ENCODE measurements at regions not wholly inside any gene's neighbourhood (a gene's known extent, or its start where the extent isn't known, plus 50 kb on each side); places are given as distances from the start of the nearest gene placed in this dataset.
A peak's percentile ranks its signal among the peaks of the same experiment; 100 is the strongest.

GRCh38 chr16:85365120-85365519, 248.0 kb upstream of the GSE1 start:
- CTCF ChIA-PET = no interaction called here
- H3K9me3 ChIP-seq (ENCODE audit: control insufficient read depth, insufficient read depth, low read depth, low read length) = no peaks in the 10 kb centered on the region
- DNase-seq (ENCODE audit: low read depth, low spot score) (no peak), ATAC-seq (no peak)
- TF ChIP-seq SIN3A (IDR thresholded peaks at IDR 0.05; ENCODE audit: borderline replicate concordance, insufficient read depth, low read depth, low read length) (no peak), POLR2AphosphoS5 (IDR thresholded peaks at IDR 0.05; ENCODE audit: low read depth, low read length) (no peak), REST (IDR thresholded peaks at IDR 0.05; ENCODE audit: insufficient read depth in 1 of 2, low read depth in 2 of 2, low read length in 1 of 2) (no peak), CTCF (IDR thresholded peaks at IDR 0.05) (no peak), TCF7L2 (IDR thresholded peaks at IDR 0.05; ENCODE audit: low read depth, low read length) (no peak)
- peaks cover 9% of the 10 kb centered on the region for H3K4me1 ChIP-seq (ENCODE audit: control insufficient read depth, insufficient read depth, low read length)
- no peaks in the 10 kb centered on the region for H3K36me3 ChIP-seq (ENCODE audit: control insufficient read depth, insufficient read depth, low read length)
- intact Hi-C loops (cut with micrococcal nuclease; ENCODE audit: unreplicated experiment) (no loop called here), in situ Hi-C loops (cut with HindIII; ENCODE audit: low pct_unique_long_range_greater_than_20kb, low sequenced_read_pairs) (no loop called here)
- BruUV-seq (replicated peaks) = no TSS peak
- no peak overlapping the region for H3K4me3 ChIP-seq (ENCODE audit: low read depth in 2 of 2, low read length in 2 of 2)
- POLR2A ChIA-PET = no interaction called here
- no peaks in the 10 kb centered on the region for H3K27me3 ChIP-seq (ENCODE audit: control insufficient read depth, insufficient read depth, low read length)
- no peak overlapping the region for H3K27ac ChIP-seq (ENCODE audit: low read length)

GRCh38 chr16:85366031-85366763, 246.9 kb upstream of the GSE1 start:
- Histone ChIP-seq H3K9me3 (ENCODE audit: control insufficient read depth, insufficient read depth, low read depth, low read length) (no peaks in the 10 kb centered on the region), H3K27ac (ENCODE audit: low read length) (peak overlapping the region; percentile 51; the same call in 1 of the 2 replicates), H3K4me3 (ENCODE audit: low read depth in 2 of 2, low read length in 2 of 2) (no peak overlapping the region), H3K4me1 (ENCODE audit: control insufficient read depth, insufficient read depth, low read length) (peaks cover 14% of the 10 kb centered on the region), H3K27me3 (ENCODE audit: control insufficient read depth, insufficient read depth, low read length) (no peaks in the 10 kb centered on the region), H3K36me3 (ENCODE audit: control insufficient read depth, insufficient read depth, low read length) (no peaks in the 10 kb centered on the region)
- no peak for DNase-seq (ENCODE audit: low read depth, low spot score)
- ATAC-seq = no peak
- intact Hi-C loops (cut with micrococcal nuclease; ENCODE audit: unreplicated experiment) (no loop called here), in situ Hi-C loops (cut with HindIII; ENCODE audit: low pct_unique_long_range_greater_than_20kb, low sequenced_read_pairs) (no loop called here)
- ChIA-PET POLR2A (no interaction called here), CTCF (no interaction called here)
- TF ChIP-seq TCF7L2 (IDR thresholded peaks at IDR 0.05; ENCODE audit: low read depth, low read length) (no peak), CTCF (IDR thresholded peaks at IDR 0.05) (no peak), REST (IDR thresholded peaks at IDR 0.05; ENCODE audit: insufficient read depth in 1 of 2, low read depth in 2 of 2, low read length in 1 of 2) (no peak), SIN3A (IDR thresholded peaks at IDR 0.05; ENCODE audit: borderline replicate concordance, insufficient read depth, low read depth, low read length) (no peak), POLR2AphosphoS5 (IDR thresholded peaks at IDR 0.05; ENCODE audit: low read depth, low read length) (no peak)
- no TSS peak for BruUV-seq (replicated peaks)
